Stimulated activated naive B cell treated with anti-CD40 and anti-IgM and Interleukin-4, amounts not matched to agents 10 μg/mL and 1 μg/mL and 100 μg/mL, for 72 hours (primary cell): ENCODE measurements at regions not wholly inside any gene's neighbourhood (a gene's known extent, or its start where the extent isn't known, plus 50 kb on each side); places are given as distances from the start of the nearest gene placed in this dataset.

Source experiments
- ATAC-seq, 2 donors: fragments of 150-1000 bp; cut with Tn5 transposase; replicated peaks; 2 replicates each; pipeline ENCODE4 v1.10.0; 2021; ENCODE audit warnings: moderate library complexity in 1 of 2
- DNase-seq: peaks from one replicate; pipeline ENCODE4 v3.0.0; 2021
- H3K27ac Mint-ChIP-seq: one replicate; pipeline ENCODE4 v1.8.0; 2022; ENCODE audit warnings: mild to moderate bottlenecking, mixed read lengths
- H3K27me3 Mint-ChIP-seq, 2 donors: one replicate each; pipeline ENCODE4 v1.8.0; 2022; ENCODE audit warnings: mixed read lengths in 2 of 2
- H3K36me3 Mint-ChIP-seq, 2 donors: one replicate each; pipeline ENCODE4 v1.8.0; 2022; ENCODE audit warnings: mixed read lengths in 2 of 2, mild to moderate bottlenecking in 1 of 2
- H3K4me1 Mint-ChIP-seq, 2 donors: one replicate each; pipeline ENCODE4 v1.8.0; 2022; ENCODE audit warnings: mixed read lengths in 2 of 2, mild to moderate bottlenecking in 1 of 2
- H3K4me3 Mint-ChIP-seq, 2 donors: one replicate each; pipeline ENCODE4 v1.8.0; 2022; ENCODE audit warnings: mild to moderate bottlenecking in 2 of 2, mixed read lengths in 2 of 2, moderate library complexity in 1 of 2
- H3K9me3 Mint-ChIP-seq, 2 donors: one replicate each; pipeline ENCODE4 v1.8.0; 2022; ENCODE audit warnings: mixed read lengths in 2 of 2, mild to moderate bottlenecking in 1 of 2

DNA sequence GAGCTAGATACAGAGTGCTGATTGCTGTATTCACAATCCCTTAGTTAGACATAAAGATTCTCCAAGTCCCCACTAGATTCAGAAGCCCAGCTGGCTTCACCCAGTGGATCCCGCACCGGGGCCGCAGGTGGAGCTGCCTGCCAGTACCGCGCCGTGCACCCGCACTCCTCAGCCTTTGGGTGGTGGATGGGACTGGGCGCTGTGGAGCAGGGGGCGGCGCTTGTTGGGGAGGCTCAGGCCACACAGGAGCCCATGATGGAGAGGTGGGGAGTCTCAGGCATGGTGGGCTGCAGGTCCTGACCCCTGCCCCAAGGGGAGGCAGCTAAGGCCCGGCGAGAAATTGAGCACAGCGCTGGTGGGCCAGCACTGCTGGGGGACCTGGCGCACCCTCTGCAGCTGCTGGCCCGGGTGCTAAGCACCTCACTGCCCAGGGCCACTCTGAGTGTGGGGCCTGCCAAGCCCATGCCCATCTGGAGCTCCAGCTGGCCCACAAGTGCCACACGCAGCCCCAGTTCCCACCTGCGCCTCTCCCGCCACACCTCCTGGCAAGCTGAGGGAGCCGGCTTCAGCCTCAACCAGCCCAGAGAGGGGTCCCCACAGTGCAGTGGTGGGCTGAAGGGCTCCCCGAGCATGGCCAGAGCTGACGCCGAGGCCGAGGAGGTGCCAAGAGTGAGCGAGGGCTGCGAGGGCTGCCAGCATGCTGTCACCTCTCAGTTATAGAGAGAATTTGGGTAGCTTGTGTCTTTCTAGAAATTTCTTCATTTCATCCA lies 417.6 kb downstream of the METTL15 start:
- H3K4me1 Mint-ChIP-seq = no peaks in the 10 kb centered on the region
- peaks cover 0 to 4% of the 10 kb centered on the region in 2 donors for H3K36me3 Mint-ChIP-seq
- ATAC-seq = no peak
- H3K27me3 Mint-ChIP-seq = no peaks in the 10 kb centered on the region
- no peak overlapping the region for H3K27ac Mint-ChIP-seq
- peaks cover 7 to 15% of the 10 kb centered on the region in 2 donors for H3K9me3 Mint-ChIP-seq
- DNase-seq = no peak
- H3K4me3 Mint-ChIP-seq = no peak overlapping the region

DNA sequence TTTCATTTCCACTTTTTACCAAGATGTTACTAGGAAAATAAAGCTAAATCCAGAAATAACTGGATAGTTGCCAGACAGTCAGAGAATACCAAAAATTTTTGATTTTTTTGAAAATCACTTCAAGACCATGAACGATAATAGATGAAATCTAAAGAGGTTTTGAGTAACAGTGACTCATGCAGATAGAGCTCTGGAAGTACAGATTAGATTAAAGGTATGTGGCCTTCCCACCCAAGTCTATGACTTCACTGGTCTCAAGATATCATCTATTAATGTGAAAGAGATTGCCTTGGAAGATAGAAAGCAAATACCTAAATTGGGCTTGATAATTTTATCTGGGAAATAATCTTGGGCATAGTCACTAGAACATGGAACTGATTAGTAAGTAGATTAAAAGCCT lies 415.9 kb downstream of the METTL15 start:
- Mint-ChIP-seq H3K36me3 (peaks cover 0 to 4% of the 10 kb centered on the region in 2 donors), H3K27ac (no peak overlapping the region), H3K27me3 (no peaks in the 10 kb centered on the region), H3K4me3 (no peak overlapping the region), H3K4me1 (no peaks in the 10 kb centered on the region), H3K9me3 (peaks cover 7 to 15% of the 10 kb centered on the region in 2 donors)
- ATAC-seq (no peak), DNase-seq (no peak)

DNA sequence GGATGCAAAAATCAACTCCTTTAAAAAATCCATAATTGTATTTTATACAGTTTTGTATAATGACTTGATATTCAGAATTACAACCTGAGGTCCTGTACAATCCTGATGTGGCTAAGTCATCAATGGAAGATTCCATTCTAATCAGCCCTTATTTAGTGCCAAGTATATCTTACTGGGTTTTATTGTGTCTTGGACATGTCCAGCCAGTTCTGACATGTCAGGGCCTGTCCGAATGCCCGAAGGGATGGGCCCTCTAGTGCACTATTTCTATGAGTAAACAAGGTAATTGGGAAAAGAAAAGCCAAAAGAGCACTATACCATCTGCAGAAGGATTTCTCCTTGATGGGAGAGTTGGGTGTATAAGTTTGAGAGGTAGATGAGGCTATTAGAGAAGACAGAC lies 412.9 kb downstream of the METTL15 start:
- ATAC-seq (no peak), DNase-seq (no peak)
- H3K27ac Mint-ChIP-seq = no peak overlapping the region
- peaks cover 5 to 15% of the 10 kb centered on the region in 2 donors for H3K9me3 Mint-ChIP-seq
- H3K27me3 Mint-ChIP-seq = no peaks in the 10 kb centered on the region
- peaks cover 0 to 4% of the 10 kb centered on the region in 2 donors for H3K36me3 Mint-ChIP-seq
- no peak overlapping the region for H3K4me3 Mint-ChIP-seq
- H3K4me1 Mint-ChIP-seq = no peaks in the 10 kb centered on the region

DNA sequence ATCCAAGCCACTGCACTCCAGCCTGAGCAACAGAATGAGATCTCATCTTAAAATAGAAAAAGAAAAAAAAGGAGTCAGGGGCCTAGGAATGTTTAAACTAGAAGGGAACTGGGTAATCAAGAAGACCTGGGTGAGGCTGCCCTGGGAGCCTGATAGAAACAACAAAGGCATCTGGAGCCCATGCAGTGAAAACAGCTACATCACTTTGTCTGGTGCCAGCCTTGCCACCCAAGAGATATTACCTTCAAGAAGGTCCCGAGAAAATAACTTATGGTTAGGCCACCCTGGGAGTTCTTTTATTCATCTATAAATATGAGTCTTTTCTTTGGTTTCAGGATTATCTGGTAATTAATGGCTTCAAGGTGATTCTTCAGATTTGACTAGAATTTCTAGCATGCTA lies 412.1 kb downstream of the METTL15 start:
- H3K27me3 Mint-ChIP-seq = no peaks in the 10 kb centered on the region
- peaks cover 0 to under 1% of the 10 kb centered on the region in 2 donors for H3K36me3 Mint-ChIP-seq
- H3K27ac Mint-ChIP-seq = no peak overlapping the region
- DNase-seq (no peak), ATAC-seq (no peak)
- H3K4me1 Mint-ChIP-seq = no peaks in the 10 kb centered on the region
- no peak overlapping the region for H3K4me3 Mint-ChIP-seq
- peaks cover 5 to 15% of the 10 kb centered on the region in 2 donors for H3K9me3 Mint-ChIP-seq

DNA sequence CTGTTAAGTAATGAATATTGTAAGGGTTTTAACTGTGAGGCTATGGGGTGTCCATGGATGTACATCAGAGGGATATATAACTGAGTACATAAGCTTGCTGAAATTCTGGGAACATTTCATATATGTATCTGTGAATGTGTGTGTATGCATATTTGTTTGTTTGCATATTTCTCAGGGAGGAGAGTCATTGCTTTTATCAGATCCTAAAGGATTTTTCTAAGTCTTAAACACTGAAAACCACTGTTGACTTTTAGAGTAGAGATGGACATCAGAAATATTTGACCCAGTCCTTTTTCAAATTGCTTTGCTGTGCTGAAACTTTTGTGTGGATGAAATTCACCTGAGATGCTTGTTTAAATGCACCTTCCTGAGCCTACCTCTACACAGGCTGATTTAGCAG lies 410.6 kb downstream of the METTL15 start:
- Mint-ChIP-seq H3K27ac (no peak overlapping the region), H3K9me3 (peaks cover 3 to 7% of the 10 kb centered on the region in 2 donors), H3K4me3 (no peak overlapping the region), H3K27me3 (no peaks in the 10 kb centered on the region), H3K36me3 (no peaks in the 10 kb centered on the region), H3K4me1 (no peaks in the 10 kb centered on the region)
- DNase-seq (no peak), ATAC-seq (no peak)

DNA sequence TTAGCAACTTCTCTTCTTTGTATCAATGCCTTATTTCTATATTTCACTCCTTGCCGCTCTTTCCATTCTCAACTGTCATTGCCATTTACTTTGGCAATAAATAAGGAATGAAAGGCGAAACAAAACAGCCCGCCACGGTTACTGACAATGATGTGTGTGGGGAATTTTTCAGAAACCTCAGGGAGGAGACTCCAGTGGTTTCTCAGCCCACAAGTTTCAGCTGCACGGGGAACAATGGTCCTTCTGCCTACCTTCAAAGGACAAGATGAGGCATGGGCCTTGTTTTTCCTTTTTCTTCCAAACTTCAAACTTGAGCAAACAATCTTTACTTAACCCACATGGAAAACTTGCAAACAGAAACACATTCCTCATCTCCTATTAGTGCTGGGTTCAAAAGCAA lies 409.4 kb downstream of the METTL15 start:
- peaks cover 0 to 8% of the 10 kb centered on the region in 2 donors for H3K36me3 Mint-ChIP-seq
- no peaks in the 10 kb centered on the region for H3K4me1 Mint-ChIP-seq
- no peak for DNase-seq
- no peak overlapping the region for H3K4me3 Mint-ChIP-seq
- ATAC-seq = no peak
- no peak overlapping the region for H3K27ac Mint-ChIP-seq
- H3K27me3 Mint-ChIP-seq = no peaks in the 10 kb centered on the region
- peaks cover 8 to 9% of the 10 kb centered on the region in 2 donors for H3K9me3 Mint-ChIP-seq

DNA sequence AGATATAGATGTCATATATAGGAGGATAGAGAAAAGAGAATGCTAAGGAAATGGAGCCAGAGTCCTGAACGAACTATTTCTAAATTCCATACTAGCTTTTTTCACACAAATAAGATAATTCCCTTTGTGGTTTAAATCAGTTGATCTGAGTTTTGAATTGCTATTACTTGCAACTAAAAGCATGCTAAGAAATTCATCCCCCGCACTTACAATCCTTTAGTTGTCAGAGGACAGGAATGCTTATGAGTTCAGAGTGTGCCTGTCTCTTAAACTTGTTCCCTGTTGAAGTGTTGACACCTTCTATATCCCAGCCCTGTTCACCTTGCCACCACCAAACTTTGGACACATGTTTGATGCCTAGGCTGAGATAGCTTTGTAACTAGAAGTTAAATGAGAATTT lies 406.2 kb downstream of the METTL15 start:
- Mint-ChIP-seq H3K4me1 (no peaks in the 10 kb centered on the region), H3K36me3 (peaks cover 2 to 8% of the 10 kb centered on the region in 2 donors), H3K4me3 (no peak overlapping the region), H3K27me3 (no peaks in the 10 kb centered on the region), H3K9me3 (peaks cover 9 to 11% of the 10 kb centered on the region in 2 donors), H3K27ac (no peak overlapping the region)
- ATAC-seq (no peak), DNase-seq (no peak)

DNA sequence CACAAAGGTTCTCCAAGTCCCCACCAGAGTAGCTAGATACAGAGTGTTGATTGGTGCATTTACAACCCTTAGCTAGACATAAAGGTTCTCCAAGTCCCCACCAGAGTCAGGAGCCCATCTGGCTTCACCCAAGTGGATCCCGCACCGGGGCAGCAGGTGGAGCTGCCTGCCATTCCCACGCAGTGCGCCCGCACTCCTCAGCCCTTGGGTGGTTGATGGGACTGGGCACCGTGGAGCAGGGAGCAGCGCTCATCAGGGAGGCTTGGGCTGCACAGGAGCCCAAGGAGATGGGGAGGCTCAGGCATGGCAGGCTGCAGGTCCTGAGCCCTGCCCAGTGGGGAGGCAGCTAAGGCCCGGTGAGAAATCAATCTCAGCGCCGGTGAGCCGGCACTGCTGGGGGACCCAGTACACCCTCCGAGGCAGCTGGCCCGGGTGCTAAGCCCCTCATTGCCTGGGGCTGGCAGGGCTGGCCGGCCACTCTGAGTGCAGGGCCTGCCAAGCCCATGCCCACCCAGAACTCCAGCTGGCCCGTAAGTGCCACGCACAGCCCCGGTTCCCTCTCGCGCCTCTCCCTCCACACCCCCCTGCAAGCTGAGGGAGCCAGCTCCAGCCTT lies 404.1 kb downstream of the METTL15 start:
- DNase-seq (no peak), ATAC-seq (no peak)
- peaks cover 15 to 19% of the 10 kb centered on the region in 2 donors for H3K9me3 Mint-ChIP-seq
- peaks cover 4 to 8% of the 10 kb centered on the region in 2 donors for H3K36me3 Mint-ChIP-seq
- no peak overlapping the region for H3K27ac Mint-ChIP-seq
- no peaks in the 10 kb centered on the region for H3K27me3 Mint-ChIP-seq
- no peak overlapping the region for H3K4me3 Mint-ChIP-seq
- H3K4me1 Mint-ChIP-seq = no peaks in the 10 kb centered on the region

DNA sequence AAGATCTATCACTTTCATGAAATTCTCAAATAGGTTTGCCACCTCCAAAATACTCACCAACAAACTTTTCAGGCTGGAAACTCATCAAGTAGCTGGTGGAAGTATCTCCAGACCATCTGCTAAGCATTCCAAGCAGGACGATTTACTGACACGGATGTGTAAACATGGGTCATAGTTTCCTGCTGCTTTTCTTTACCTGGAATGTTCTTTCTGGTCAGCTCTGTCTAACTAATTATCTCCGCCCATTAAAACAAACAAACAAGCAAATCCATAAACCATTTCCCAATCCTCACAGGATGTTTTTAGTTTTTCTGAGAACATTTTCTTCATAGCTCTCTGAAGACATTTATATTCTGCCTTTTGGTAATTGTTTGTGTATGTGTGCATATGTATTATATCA lies 397.0 kb downstream of the METTL15 start:
- no peak for DNase-seq
- Mint-ChIP-seq H3K4me3 (no peak overlapping the region), H3K9me3 (peaks cover 9 to 11% of the 10 kb centered on the region in 2 donors), H3K27ac (no peak overlapping the region), H3K36me3 (peaks cover 0 to 1% of the 10 kb centered on the region in 2 donors), H3K27me3 (no peaks in the 10 kb centered on the region), H3K4me1 (no peaks in the 10 kb centered on the region)
- no peak for ATAC-seq

DNA sequence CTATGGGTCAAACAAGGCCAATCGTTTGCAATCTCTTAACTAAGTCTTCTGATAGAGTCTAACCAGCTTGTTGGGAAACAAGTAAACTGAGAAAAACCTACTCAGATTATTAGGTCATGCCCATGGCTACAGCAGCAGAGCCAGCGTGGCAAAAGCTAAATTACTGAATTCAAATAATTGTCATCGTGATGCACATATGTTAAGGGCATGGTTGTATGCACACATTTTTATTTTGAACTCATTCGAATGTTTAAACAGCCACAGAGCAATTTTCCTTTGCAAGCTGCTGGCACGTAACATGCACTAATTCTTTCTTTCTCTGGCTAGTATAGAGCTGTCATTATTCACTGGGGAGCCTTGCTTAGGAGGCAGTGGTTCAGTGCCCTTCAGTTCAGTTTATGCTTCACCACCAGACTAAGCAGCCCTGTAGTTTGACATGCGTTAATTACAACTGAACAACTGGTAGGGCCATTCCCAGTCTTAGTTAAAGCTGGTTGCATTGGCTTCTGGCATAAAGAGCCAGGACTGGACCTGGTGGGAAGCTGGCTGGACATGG lies 396.4 kb downstream of the METTL15 start:
- H3K27me3 Mint-ChIP-seq = no peaks in the 10 kb centered on the region
- no peak overlapping the region for H3K27ac Mint-ChIP-seq
- no peak for DNase-seq
- H3K36me3 Mint-ChIP-seq = peaks cover 0 to 1% of the 10 kb centered on the region in 2 donors
- H3K4me1 Mint-ChIP-seq = no peaks in the 10 kb centered on the region
- no peak overlapping the region for H3K4me3 Mint-ChIP-seq
- peaks cover 9 to 11% of the 10 kb centered on the region in 2 donors for H3K9me3 Mint-ChIP-seq
- no peak for ATAC-seq

DNA sequence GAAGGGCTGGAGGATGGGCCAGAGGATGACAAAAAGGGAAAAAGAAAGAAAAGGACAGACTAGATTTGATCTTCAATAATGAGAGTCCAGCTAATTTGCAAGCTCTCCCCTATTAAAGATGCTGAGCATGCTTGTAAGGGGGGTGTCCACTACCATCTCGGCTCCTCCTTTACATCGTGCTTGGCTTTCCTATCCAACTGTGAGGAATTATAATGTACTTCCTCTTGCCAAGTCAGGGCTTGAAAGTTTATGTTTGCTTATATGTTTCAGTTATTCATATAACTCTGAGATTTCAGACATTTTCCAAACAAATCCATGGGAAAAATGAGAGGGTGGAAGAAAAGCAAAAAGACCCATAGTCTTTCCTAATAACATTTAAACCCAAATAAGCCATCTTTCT lies 387.1 kb downstream of the METTL15 start:
- Mint-ChIP-seq H3K4me1 (no peaks in the 10 kb centered on the region), H3K27me3 (no peaks in the 10 kb centered on the region), H3K9me3 (peaks cover 0 to 4% of the 10 kb centered on the region in 2 donors), H3K4me3 (no peak overlapping the region), H3K27ac (no peak overlapping the region), H3K36me3 (no peaks in the 10 kb centered on the region)
- ATAC-seq (no peak), DNase-seq (no peak)

DNA sequence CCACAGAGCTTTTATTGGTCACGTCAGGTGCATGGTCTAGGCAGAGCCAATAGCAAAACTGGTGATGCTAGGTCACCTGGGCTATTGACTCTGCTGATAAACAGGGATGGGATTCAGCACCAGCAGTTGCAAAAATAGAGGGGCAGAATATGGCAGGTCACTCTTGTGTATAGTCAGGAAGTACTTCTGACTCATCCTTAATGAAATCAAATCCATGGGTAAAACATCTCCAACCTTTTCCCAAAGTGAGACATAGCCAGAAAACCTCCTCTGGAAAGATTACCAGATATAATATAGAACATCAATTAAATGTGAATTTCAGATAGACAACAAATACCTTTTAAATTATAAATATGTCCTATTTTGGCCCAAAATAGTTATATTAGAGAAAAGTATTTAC lies 383.2 kb downstream of the METTL15 start:
- Mint-ChIP-seq H3K9me3 (peaks cover 0 to 4% of the 10 kb centered on the region in 2 donors), H3K27me3 (no peaks in the 10 kb centered on the region), H3K4me1 (no peaks in the 10 kb centered on the region), H3K27ac (no peak overlapping the region), H3K4me3 (no peak overlapping the region), H3K36me3 (no peaks in the 10 kb centered on the region)
- ATAC-seq = no peak
- no peak for DNase-seq

DNA sequence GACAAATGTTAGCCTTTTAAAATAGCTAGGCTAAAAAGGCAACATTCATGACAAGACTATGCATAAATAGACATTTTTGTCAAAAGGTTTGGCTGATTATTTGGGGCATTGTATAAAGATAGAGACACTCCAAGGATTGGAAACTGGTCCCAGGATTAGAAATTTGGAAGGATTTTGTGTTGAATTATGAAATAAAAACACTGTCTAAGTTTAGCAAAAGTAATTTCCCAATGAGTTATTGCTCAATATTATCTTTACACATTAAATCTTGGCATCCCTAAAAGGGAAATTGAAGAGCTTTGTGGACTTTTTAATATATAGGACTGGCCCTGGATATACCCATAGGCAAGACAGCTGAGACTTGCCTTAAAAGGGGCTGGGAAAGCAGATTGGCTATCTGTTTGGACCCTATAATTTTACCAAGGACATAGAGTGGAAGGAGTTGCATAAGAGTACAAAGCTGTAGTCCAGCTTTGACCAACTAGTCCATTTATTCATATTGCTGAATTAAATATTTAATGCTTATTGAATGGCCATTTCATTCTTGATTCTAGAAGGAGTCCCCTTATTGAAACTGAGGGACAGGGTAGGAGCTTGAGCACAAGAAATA lies 382.7 kb downstream of the METTL15 start:
- Mint-ChIP-seq H3K9me3 (peaks cover 0 to 4% of the 10 kb centered on the region in 2 donors), H3K27ac (no peak overlapping the region), H3K4me1 (no peaks in the 10 kb centered on the region), H3K4me3 (no peak overlapping the region), H3K27me3 (no peaks in the 10 kb centered on the region), H3K36me3 (no peaks in the 10 kb centered on the region)
- DNase-seq = no peak
- no peak for ATAC-seq

DNA sequence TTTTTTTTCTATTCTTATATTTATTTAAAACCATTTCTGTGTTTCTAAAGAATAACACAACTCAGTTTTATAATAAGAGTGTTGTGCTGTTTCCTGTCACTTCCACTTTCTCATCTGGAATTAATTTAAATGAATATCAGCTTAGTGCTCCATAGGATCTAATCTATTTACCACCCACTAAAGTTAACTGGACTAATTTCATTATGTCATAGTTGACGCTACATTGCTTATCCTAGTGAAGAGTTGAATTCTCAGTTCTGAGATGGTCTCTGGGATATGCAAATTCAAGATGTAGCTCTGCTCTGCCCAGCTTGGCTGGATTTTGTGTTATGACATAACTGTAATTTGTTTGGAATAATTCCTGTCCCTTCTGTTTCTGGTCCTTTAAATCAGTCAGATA lies 380.1 kb downstream of the METTL15 start:
- Mint-ChIP-seq H3K9me3 (no peaks in the 10 kb centered on the region), H3K27me3 (no peaks in the 10 kb centered on the region), H3K27ac (no peak overlapping the region), H3K36me3 (no peaks in the 10 kb centered on the region), H3K4me3 (no peak overlapping the region), H3K4me1 (no peaks in the 10 kb centered on the region)
- DNase-seq (no peak), ATAC-seq (no peak)
